Adrenal gland (tissue), 9 donors: ENCODE measurements at regions not wholly inside any gene's neighbourhood (a gene's known extent, or its start where the extent isn't known, plus 50 kb on each side); places are given as distances from the start of the nearest gene placed in this dataset.

Source experiments
- DNase-seq, 7 donors: peaks; one replicate each; pipeline ENCODE4 v3.0.0-alpha.2; 2019 to 2020
- H3K27ac ChIP-seq, 5 donors: fragments of 200-600 bp; sonication (generic) in 4 of 5; 1 replicate in 3 of 5; 2 replicates in 2 of 5; pipeline versions ENCODE4 v1.5.1 to v1.8.0; 2016 to 2020; ENCODE audit warnings: mild to moderate bottlenecking in 1 of 5
- H3K27me3 ChIP-seq: fragments of 200-600 bp; 2 replicates; pipeline ENCODE4 v1.8.0; 2021
- H3K36me3 ChIP-seq, 2 donors: fragments of 200-600 bp; replicated peaks in 1 of 2; 1 replicate in 1 of 2; 2 replicates in 1 of 2; pipeline versions ENCODE4 v1.5.1 to v1.8.0; 2018 to 2022
- H3K4me1 ChIP-seq, 2 donors: fragments of 200-600 bp; replicated peaks in 1 of 2; 1 replicate in 1 of 2; 2 replicates in 1 of 2; pipeline versions ENCODE4 v1.5.1 to v1.8.0; 2018 to 2021
- H3K4me3 ChIP-seq, 4 donors: fragments of 200-600 bp; sonication (generic) in 3 of 4; one replicate each; pipeline ENCODE4 v1.5.1; 2016 to 2018
- H3K9me3 ChIP-seq, 3 donors: fragments of 200-600 bp; sonication (generic) in 1 of 3; replicated peaks in 1 of 3; 1 replicate in 2 of 3; 2 replicates in 1 of 3; pipeline versions ENCODE4 v1.5.1 to v1.8.0; 2016 to 2021
- POLR2A ChIP-seq, 2 donors: fragments of 450-650 bp; IDR thresholded peaks; one replicate each; pipeline ENCODE4 v1.6.1; 2017; ENCODE audit warnings: antibody characterized with exemption in 2 of 2, mild to moderate bottlenecking in 2 of 2, moderate library complexity in 1 of 2
- WGBS, 4 donors: extraction: QIAGEN DNeasy Blood & Tissue Kit in 2 of 4; methylation state at CpG; one replicate each; pipeline versions ENCODE4 v1.1.5 to v1.1.7; 2013 to 2017; 5-methylcytosine and 5-hydroxymethylcytosine counted together
- intact Hi-C, 2 donors: fragments of 100-400 bp; cut with DNase I; formaldehyde crosslinking; loops; one replicate each; pipeline versions ENCODE4 v1.14.1 to v1.15.0; 2022 to 2023
- TF ChIP-seq, protein P1 (sequence below), 6 experiments: fragments of 450-650 bp in 4 of 6; fragments of 200-600 bp in 2 of 6; sonication (generic) in 1 of 6; IDR thresholded peaks; 1 replicate in 5 of 6; 2 replicates in 1 of 6; pipeline versions ENCODE4 v1.5.1 to v1.8.0; 2016 to 2021; ENCODE audit warnings: antibody characterized with exemption in 6 of 6, mild to moderate bottlenecking in 2 of 6, moderate library complexity in 1 of 6
- donor health status: healthy with polysubstance abuse.
- donor health status: Bipolar disorder and iron deficiency.
- donor health status: DM: yes; HTN: yes; CAD: no.
- donor health status: DM: no; HTN: no; CAD: no.
- donor health status: DM: no; HTN: no; CAD: no.

DNA sequence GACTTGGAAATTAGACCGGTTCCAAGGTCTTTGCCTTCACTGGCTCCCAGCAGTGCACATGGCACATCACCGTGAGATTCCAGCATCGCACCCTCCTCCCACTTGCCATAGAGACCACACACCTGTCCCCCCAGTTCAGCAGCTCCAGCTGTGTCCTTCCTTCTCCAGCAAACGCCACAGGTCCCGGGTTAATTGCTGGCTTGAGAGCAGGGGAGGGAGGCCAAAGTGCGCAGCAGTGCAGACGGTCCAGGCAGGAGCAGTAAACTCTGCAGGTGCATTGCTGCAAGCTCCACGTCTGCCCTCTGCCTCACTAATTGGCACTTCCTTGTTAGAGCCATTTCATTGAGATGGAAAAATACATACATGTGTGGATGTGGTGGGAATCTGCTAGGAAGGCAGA, 65.3 kb downstream of the KLHDC7A start:
- Histone ChIP-seq H3K4me3 (no peak overlapping the region), H3K36me3 (no peaks in the 10 kb centered on the region), H3K9me3 (no peaks in the 10 kb centered on the region), H3K4me1 (no peaks in the 10 kb centered on the region), H3K27ac (no peak overlapping the region), H3K27me3 (peaks cover 14% of the 10 kb centered on the region)
- 35 to 52% (median 49%) methylated on average over 4 to 8 of the region's 8 CpGs for WGBS, 4 donors
- no peak for DNase-seq
- TF ChIP-seq, protein P1, sequence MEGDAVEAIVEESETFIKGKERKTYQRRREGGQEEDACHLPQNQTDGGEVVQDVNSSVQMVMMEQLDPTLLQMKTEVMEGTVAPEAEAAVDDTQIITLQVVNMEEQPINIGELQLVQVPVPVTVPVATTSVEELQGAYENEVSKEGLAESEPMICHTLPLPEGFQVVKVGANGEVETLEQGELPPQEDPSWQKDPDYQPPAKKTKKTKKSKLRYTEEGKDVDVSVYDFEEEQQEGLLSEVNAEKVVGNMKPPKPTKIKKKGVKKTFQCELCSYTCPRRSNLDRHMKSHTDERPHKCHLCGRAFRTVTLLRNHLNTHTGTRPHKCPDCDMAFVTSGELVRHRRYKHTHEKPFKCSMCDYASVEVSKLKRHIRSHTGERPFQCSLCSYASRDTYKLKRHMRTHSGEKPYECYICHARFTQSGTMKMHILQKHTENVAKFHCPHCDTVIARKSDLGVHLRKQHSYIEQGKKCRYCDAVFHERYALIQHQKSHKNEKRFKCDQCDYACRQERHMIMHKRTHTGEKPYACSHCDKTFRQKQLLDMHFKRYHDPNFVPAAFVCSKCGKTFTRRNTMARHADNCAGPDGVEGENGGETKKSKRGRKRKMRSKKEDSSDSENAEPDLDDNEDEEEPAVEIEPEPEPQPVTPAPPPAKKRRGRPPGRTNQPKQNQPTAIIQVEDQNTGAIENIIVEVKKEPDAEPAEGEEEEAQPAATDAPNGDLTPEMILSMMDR (IDR thresholded peaks at IDR 0.05), result no peak
- TF ChIP-seq POLR2A (IDR thresholded peaks at IDR 0.05), result no peak
- intact Hi-C loops, result no loop called here

DNA sequence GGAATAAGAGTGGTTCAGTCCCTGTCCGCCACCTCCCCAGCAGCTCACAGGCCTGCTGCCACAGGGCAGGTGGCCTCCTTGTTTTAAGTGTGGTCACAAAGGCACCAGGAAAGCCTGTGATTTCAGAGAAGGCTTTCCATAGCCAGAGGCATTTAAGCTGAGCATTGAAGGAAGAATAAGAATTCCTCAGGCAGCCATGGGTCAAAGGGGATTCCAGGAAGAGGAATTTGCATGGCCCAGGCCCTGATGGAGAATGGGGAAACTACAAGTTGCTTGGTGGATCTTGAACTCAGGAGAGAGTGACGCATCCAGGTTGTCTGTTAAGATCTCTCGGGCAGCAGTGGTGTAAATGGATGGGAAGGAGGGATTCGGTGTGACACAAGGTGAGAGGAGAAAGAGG, 66.7 kb downstream of the KLHDC7A start:
- intact Hi-C loops, result no loop called here

DNA sequence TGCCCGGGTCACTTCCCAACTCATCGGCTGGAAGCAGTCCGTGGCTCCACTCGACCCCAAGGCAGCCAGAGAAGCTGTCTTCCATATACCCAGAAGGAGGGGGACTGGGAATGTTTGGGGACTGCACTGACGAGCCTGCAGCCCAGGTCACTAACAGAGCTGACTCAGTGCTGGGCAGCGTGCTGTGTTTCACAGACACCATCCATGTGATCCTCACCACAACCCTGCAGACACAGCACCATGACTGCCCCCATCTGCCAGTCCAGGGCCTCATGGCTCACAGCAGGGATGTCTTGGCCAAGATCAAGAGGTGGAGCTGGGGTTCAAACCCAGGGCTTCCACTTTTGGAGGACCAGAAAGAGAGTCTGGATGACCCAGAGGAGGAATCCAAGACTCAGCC, 67.9 kb downstream of the KLHDC7A start:
- DNase-seq, result no peak
- peaks cover 7% of the 10 kb centered on the region for H3K27me3 ChIP-seq
- H3K36me3 ChIP-seq, result no peaks in the 10 kb centered on the region
- intact Hi-C loops, result no loop called here
- 52 to 63% (median 56%) methylated on average over 1 to 6 of the region's 6 CpGs for WGBS, 4 donors
- no peaks in the 10 kb centered on the region for H3K9me3 ChIP-seq
- TF ChIP-seq, protein P1 (IDR thresholded peaks at IDR 0.05), result no peak
- no peak for TF ChIP-seq POLR2A (IDR thresholded peaks at IDR 0.05)
- H3K27ac ChIP-seq, result no peak overlapping the region
- H3K4me3 ChIP-seq, result no peak overlapping the region
- no peaks in the 10 kb centered on the region for H3K4me1 ChIP-seq

More for the DNA sequence above, 66.7 kb downstream of the KLHDC7A start:
- DNase-seq, result no peak
- Histone ChIP-seq H3K27me3 (peaks cover 12% of the 10 kb centered on the region), H3K4me1 (no peaks in the 10 kb centered on the region), H3K36me3 (no peaks in the 10 kb centered on the region), H3K27ac (no peak overlapping the region), H3K9me3 (no peaks in the 10 kb centered on the region), H3K4me3 (no peak overlapping the region)
- WGBS, 4 donors, result 53 to 84% (median 57%) methylated on average over 3 to 4 of the region's 4 CpGs
- TF ChIP-seq, protein P1 (IDR thresholded peaks at IDR 0.05), result no peak
- TF ChIP-seq POLR2A (IDR thresholded peaks at IDR 0.05), result no peak

DNA sequence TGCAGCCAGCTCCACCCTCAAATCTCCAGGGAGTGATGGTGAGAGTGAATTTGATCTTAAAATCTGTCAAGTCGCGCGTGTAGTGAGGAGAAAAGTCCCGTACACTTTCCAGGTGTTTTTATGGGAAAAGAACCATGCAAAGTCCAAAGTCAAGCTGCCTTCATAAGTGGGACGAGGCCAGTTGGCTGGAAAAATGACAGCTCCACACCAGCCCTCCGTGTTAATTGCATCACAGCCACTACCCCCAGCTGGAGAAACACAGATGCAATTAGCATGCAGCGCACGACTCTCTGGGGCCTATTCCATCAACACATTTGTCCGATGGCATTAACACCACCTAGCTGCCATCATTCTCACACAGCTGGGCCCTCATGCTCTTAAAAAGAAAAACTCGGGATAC, 68.4 kb downstream of the KLHDC7A start:
- Histone ChIP-seq H3K27me3 (peaks cover 3% of the 10 kb centered on the region), H3K9me3 (no peaks in the 10 kb centered on the region), H3K4me3 (no peak overlapping the region), H3K36me3 (no peaks in the 10 kb centered on the region), H3K4me1 (no peaks in the 10 kb centered on the region), H3K27ac (no peak overlapping the region)
- DNase-seq, result no peak
- TF ChIP-seq, protein P1 (IDR thresholded peaks at IDR 0.05), result no peak
- no peak for TF ChIP-seq POLR2A (IDR thresholded peaks at IDR 0.05)
- WGBS, 4 donors, result 72 to 78% (median 76%) methylated on average over 10 of the region's 10 CpGs
- intact Hi-C loops, result no loop called here
